ENCODE measurements at regions not wholly inside any gene's neighbourhood (a gene's known extent, or its start where the extent isn't known, plus 50 kb on each side); places are given as distances from the start of the nearest gene placed in this dataset.
"Not testable (repeated sequence)": the region's sequence is repeated elsewhere in the genome, so short reads cannot be mapped to it uniquely, and the experiment has no call there.

DNA sequence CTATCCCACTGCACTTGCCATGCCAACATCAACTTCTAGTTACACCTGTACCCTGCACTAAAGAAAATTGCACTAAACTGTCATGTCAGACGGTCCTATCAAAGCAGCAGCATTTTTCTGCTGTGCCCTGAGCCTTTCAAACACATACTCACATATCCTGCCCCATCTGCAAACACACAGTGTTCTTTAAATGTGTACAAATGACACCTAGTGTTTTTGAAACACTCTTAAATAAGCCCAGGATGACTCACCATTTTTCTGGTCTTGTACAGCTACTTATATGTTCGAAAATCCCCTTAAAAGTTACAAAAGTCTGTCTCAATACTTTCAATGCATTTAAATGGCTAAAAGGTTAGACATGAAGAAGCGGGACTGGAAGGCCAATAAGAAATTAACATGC lies 346.7 kb upstream of the PPARGC1A start:
- DNase-seq, result no peak

DNA sequence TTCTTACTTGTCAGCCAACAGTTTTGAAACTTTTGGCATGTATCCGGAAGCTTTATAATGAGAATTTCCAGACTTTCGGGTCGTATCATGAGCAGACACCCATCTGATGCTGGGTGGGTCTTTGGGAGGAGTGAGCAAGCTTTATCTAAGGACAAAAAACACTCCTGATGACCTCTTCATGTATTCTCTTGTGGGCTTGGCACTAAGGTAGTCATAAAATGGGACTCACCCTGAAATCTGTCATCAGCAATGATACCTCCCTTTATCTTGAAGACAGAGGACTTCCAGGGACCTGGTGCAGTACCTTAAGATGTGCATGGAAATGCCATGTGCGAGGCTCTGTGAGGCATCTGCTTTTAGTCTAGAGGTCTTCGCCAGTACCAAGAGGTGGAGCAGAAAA lies 346.3 kb upstream of the PPARGC1A start:
- DNase-seq, result no peak

DNA sequence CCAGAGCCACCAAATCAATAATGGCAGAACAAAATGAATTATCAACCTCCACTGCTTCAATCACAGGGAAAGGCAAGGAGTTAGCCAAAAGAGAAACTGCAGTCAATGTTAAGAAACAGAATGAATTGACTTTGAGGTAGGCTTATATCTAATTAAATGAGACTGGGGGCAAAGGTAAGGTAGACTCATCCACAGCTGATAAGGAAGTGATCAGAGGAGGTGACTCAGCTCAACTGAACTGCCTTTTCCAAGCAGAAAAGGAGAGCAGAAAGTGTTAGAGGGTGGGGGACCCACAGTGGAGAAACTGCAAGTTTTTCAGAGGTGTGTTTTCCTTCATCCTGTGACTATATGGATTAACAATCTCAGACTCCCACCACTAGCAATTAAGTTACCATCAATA lies 345.8 kb upstream of the PPARGC1A start:
- DNase-seq, result no peak

DNA sequence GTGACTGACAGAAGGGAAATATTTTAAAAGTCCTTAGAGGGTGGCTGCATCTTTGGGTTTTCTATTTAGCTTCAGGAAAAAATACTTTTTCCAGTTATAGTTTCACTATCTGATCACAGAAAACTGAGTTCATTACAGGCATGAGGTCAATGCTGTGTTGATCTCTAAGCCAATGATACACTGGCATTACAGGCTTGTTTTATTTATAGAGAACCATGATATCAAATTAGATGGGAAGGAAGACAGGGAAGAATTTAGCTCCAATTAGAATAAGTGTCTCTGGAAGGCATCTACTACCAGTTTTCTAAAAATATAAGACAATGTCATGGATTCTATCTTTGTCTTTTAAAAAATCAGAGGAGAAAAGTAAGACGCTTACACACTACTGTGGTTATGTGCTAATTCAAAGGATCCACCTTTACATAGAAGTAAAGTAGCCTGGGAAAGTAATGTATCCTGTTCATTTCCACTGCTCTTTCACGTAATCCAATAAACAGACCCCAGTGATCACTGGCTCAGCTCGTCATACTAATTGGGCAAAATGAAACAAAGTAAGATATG lies 344.5 kb upstream of the PPARGC1A start:
- no peak for DNase-seq

DNA sequence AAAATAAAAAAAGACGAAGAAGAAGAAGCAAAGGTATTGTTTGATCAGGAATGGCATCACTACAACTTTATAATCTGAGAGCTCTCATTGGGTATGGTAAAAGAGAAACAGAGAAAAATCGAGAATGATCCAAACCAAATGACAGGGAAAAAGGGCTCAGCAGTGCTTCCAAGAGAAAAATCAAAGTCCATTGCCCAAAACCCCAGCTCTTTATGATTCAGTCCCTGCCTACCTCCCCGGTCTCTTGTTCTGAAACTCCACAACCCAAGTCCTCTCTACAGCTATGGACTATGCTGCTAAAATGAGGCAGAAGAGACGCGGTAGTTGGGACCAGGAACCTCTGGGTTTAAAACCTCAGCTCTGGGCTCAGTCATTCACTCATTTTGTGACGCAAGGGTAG lies 341.1 kb upstream of the PPARGC1A start:
- no peak for DNase-seq

DNA sequence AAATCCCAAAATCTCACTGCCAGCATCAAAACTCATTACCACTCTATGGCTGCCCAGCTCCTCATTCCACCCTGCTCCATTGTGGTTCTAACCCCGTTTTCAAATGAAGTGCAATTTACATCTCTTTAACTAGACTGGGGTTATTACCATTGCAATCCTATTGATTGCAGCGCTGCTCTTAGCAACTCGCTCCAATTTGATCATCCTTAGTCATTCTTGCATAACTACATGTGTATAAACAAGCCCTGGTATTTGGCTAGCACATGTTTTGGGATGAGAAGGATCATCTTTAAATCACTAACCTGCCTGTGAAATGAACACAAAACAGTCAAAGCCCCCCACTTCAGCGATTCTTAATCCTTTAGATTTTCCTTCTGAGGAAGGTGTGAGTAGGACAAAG lies 340.1 kb upstream of the PPARGC1A start:
- DNase-seq, result no peak

DNA sequence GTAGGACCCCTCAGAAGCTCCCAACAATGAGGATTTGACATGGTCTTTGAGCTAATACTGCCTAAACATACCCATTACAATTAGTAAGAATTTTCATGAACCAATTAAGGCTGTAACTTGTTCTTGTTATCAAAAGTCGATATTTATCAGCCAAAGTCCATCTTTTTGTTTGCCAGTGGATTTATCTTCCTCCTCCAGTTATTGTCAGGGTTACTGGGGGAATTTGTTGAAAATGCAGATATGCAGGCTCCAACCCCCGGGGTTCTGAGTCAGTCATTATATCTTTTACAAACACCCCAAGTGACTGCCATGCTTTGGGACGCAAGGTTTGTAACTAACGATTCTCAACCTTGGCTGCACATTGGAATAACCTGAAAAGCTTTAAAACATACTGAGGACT lies 338.8 kb upstream of the PPARGC1A start:
- no peak for DNase-seq

DNA sequence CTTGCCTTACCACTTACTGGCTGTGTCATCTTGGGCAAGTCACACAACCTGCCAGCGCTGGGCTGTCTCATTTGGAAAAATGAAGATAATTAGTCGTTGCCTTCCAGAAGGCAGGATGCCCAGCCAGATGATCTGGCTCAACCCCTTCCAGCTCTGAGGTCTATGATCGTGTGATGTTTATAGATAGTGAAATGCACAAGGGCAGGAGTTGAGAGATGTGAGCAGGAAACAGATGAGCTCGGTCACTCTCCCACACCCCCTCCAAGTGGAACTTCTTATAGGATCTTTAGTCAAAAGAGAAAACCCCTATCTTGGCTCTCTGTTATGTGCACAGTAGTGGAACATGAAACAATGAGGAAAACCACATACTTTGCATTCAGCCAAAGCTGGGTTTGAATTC lies 336.8 kb upstream of the PPARGC1A start:
- DNase-seq, result no peak

DNA sequence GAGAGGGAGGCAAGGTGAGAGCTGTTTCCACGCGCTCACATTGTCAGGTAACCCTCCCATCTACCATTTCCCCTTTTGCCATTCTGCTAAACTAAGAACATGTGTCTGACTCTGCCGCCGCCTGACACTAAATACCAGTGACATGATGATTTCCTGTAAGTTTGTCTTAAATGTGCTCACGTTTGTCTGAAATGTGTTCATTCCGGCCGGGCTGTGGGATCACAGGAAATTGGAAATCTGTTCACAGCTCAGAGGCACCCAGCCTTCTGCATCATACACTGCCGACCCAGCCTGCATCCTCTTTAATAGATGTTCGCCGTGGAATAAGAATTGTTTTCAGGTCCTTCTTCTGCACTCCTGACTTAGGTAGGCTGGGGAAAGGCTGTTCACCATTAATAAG lies 336.2 kb upstream of the PPARGC1A start:
- no peak for DNase-seq

DNA sequence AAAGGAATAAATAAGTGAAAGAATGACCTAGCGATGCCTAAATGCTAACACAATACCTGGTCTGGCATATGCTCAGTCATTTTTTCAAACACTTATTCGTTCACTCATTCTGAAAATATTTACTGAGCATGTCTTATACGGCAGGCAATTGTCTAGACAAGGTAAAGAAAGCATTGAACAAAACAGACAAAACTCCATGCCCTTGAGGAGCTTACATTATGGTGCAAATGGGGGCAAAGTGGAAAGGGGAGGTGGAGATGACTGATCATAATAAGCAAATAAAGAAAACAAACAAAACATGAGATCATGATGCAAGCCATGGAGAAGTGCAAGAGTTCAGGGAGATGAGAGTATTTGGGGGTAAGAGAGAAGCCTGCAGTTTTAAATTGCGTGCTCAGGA lies 334.6 kb upstream of the PPARGC1A start:
- DNase-seq, result no peak

DNA sequence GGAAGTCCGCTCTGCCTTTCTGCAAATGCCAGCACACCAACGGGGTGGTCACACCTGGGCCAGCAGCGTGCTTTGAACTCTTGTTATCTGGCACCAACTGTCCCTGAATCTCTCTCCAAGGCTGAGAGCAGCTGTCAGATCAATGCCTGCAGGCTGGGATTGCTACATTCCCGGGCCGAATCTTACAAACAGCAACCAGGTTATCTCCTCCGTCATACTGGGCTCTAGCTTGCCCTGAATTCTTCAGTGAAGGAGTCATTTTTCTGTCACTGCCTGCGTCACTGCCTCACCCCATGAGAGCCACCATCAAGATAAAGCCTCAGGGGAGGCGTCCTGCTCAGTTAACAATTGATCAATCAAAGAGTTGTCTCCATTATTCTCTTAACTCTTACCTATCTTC lies 329.4 kb upstream of the PPARGC1A start:
- DNase-seq, result no peak

DNA sequence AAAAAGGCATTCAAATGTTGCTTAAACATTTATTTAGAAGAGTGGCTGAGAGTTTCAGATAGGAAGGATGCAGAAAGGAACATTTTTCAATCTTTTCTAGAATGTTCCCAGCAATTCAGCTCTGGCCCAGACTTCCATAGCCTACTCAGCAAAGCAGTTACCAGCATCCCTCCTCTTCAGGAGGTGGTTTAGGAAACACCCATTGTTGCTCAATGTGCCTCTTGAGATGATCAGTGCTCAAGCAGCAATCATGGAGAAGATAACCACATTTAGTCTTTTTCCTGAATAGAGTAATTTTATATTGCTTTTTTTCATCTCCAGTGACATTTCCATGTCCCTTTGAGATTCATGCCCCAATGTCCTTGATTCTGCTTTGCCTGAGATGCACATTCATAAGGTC lies 328.7 kb upstream of the PPARGC1A start:
- DNase-seq, result no peak

DNA sequence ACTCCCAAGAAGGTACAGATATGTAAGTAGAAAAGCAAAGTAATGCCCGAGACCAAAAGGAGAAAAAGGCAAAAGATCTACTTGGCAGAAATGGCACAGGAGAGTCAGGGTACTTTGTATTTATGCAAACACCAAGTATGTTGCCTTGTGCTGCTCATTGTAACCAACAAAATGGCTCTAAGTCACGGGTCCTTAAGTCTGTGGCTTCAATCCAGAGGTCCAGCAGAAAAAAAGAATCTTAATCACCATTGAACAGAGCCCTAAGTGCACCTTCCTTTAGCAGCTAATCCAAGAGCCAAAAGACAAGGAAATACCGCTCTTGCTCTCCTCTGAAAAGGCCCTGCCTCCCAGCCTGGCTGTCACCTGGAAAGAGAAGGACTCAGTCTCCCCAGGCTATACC lies 324.9 kb upstream of the PPARGC1A start:
- no peak for DNase-seq

DNA sequence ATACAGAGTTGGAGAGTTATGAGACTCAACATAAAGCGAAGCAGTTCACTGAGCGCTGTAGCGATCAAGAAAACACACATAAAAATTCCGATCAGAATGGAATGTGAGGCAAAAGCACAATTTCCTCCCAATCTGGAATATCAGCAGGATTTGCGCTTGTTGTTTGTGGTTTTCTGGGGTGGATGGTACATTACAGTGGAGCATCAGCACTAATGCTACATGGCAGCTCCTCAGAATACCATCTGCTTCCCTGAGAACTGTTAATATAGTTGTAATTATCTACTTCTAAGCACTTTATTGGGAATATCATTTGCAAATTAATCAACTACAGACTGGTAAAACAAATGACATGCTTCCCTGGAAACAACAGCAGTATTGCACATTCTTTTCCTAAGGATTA lies 324.1 kb upstream of the PPARGC1A start:
- DNase-seq, result no peak

DNA sequence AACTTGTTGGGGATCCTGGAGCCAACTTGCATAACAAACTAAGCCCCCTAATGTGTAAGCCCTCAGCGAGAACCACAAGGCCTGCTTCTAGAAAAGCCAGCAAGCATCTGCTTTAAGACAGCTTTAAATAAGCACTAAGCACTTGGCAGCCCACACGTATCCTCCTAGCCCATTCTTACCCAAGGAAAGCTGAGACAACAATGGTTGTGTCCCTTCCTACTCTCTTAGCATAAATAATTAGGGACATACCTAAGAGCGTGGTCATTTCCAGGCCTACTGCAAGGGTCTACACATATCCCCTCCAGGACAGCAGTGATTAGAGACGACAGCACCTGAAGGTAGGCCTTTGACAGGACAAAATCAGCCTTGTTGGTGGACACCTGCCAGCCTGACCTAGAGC lies 322.8 kb upstream of the PPARGC1A start:
- no peak for DNase-seq

DNA sequence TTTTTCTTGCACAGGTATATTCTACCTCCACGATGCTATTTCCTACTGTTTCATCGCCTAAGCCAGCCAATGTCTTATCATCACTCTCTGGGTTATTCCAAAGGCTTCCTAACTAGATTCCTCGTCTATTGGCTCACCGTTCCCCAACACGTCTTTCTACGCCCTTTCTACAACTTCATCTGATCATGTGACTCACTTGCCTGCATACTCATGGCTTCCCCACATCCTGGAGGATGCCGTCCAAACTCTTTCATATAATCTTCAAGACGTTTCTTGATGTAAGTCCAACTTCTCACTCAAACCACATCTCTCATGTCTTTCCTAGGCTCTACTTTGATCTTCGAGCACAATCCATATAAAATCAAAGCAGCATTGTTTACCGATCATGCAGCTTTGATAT lies 322.0 kb upstream of the PPARGC1A start:
- no peak for DNase-seq

DNA sequence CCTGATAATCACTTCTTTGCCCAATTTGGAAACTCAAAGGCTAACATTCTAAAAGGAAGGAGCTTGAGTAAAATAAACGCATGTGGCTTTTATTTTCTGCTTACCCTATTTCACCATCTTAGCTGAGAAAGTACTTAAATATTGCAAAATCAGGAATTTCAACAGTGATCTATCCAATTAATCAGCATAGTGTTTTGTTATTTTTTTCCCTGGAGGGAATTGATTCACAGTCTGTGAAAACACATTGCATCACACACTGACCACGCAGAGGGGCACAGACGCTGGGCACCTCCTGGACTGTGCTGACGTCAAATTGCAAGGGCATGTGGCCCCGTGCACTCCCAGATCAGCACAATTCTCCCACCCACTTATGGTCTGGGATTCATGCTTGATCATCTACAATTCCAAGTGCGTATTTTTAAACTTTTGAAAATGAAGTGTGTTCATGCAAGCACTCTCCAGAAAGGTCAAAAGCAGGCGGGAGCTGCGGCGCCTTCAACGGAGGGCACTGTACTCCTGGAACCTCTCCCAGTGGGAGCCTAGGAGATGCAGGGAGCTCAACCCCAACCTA lies 320.6 kb upstream of the PPARGC1A start:
- no peak for DNase-seq

DNA sequence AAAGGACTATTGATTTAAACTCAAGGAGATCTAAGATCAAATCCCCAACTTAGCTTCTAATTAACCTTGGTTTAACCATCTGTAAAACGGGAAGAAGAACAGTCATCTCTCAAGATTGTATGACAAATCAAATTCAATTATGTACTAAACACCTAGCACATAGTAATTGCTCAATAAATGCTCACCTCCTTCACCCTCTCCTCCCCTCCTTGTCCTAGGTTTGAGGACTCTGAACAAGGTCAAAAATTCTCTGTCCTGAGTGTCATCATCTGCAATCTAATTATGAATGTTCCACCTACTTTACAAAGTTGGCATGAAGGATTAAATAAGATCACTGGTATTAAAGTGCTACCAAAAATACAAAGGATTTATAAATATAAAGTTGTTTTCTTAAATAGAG lies 320.1 kb upstream of the PPARGC1A start:
- no peak for DNase-seq

DNA sequence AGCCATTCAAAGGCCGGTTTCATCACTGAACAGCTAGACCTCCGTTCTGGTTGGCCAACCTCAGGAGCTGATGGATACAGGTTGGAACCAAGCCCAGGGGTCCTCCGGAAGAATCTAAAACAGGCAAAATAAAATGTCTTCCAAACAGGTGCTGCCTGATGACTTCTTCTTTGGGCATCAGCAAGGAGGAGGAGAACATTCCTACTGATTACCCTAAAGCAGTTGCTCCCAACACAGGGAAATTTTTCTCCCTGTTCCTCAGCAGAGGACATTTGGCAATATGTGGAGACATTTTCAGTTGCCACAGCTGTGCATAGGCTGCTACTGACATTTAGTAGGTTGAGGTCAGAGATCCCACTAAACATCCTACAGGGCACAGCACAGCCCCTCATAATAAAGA lies 319.3 kb upstream of the PPARGC1A start:
- no peak for DNase-seq

DNA sequence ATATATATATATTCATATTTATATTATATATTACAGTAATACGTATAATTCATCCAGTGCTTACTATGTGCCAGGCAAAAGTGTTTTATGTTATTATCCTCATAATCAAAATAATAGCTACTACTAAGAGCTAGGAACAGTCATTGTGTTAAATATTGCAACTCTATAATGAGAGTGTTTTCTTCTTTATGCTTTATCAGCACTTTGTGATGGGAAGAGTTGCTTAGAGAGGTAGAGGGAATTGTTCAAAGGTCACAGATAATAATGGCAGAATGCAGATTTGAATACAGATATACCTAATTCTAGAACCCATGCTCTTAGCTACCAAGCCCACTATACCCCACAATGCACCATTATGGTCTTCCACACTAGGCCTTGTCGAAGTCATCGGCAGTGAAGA lies 318.8 kb upstream of the PPARGC1A start:
- no peak for DNase-seq

DNA sequence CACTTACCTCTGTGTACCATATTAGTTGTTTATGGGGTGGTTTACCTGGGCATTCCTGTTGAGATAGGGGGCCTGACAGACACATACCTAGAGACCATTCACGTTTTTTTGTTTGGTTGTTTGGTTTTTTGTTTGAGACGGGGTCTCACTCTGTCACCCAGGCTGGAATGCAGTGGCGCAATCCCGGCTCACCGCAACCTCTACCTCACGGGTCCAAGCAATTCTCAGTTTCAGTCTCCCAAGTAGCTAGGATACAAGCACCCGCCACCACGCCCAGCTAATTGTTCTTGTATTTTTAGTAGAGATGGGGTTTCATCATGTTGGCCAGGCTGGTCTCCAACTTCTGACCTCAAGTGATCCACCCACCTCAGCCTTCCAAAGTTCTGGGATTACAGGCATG lies 314.9 kb upstream of the PPARGC1A start:
- DNase-seq, result not testable (repeated sequence)

DNA sequence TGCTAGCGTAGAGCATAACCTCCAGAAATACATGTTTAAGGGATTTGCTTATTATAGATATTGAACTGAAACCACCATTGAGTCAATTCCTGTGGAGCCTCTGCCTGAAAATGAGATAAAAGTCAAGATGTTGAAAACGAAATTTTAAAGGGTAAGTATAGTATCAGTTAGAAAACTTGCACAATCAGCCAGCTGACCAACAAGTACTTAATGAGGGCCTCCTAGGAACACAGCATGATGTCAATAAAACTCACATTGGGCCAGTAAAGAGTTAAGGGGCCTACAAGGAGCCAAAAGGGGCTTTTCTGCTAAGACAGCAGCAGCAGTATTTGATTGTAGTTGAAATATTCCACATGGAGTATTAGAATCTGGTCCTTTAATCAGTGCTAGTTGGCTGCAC lies 314.1 kb upstream of the PPARGC1A start:
- no peak for DNase-seq

DNA sequence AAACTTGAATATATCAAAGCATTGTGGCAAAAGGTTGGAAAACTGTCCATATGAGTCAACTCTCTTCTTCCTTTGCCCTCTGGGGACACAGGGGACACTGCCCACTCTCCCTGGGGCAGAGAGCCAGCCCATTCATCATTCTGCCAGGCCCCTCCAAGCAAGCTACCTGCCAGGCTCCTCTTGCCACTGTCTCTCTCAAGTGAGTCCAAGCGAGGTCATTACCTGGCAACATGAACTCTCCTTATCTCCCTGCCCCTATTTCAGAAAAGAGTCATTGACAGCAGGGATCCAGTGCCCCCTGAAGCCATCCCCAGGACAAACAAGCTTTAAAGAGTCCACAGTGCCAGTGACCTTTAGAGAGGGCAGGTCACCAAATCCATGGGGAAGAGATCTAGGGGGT lies 312.7 kb upstream of the PPARGC1A start:
- DNase-seq, result no peak

DNA sequence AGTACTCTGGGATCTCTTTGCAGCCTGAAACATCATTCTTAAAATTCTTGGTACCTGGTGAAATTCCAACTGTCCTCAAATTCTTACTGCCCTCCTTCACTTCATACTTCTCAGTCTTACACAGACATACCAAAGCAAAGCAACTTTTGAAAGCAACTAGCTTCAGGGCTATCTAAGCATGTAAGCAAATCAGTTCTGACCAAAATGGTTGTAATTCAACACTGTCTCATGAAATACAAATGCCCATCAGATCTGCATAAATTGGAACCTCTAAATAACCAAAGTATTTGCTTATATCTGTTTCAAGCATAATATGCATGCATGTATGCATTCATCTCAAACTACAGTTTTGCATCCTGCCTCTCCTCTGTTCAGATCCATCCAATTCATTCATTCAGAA lies 308.1 kb upstream of the PPARGC1A start:
- DNase-seq, result no peak

DNA sequence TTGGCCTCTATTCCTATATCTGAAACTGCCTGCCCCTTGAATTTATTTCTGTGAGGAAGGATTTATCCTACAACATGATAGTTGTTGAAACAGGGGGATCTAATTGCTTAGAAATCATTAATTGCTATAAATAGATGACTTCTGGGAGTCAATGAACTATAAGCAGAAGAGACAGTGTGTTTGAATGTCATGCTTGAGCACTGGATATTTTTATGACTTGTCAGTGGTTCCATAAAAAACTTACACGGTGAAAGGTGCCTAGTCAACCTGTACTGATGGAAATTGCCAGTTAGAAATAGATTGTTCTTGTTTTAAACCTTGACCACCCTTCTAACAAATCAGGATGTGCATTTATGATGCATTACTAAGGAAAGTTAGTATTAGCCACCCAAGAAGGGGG lies 306.9 kb upstream of the PPARGC1A start:
- DNase-seq, result no peak
